Tibial artery (tissue), 4 donors: ENCODE measurements at regions not wholly inside any gene's neighbourhood (a gene's known extent, or its start where the extent isn't known, plus 50 kb on each side); places are given as distances from the start of the nearest gene placed in this dataset.

ENCODE experiments used
- DNase-seq, 2 donors: peaks; one replicate each; pipeline ENCODE4 v3.0.0-alpha.2; 2019
- H3K27ac ChIP-seq, 2 donors: fragments of 200-600 bp; sonication (generic) in 1 of 2; 1 replicate in 1 of 2; 2 replicates in 1 of 2; pipeline ENCODE4 v1.5.1; 2018 to 2019; ENCODE audit warnings: mild to moderate bottlenecking in 1 of 2
- H3K27me3 ChIP-seq, 2 donors: fragments of 200-600 bp; sonication (generic) in 1 of 2; one replicate each; pipeline versions ENCODE4 v1.5.1 to v1.6.0; 2016 to 2019
- H3K36me3 ChIP-seq, 3 donors: fragments of 200-600 bp; sonication (generic) in 2 of 3; one replicate each; pipeline ENCODE4 v1.5.1; 2016 to 2019; ENCODE audit warnings: mild to moderate bottlenecking in 2 of 3
- H3K4me1 ChIP-seq, 4 donors: fragments of 200-600 bp; sonication (generic) in 2 of 4; 1 replicate in 3 of 4; 2 replicates in 1 of 4; pipeline ENCODE4 v1.5.1; 2016 to 2019
- H3K4me3 ChIP-seq, 2 donors: fragments of 200-600 bp; sonication (generic) in 1 of 2; 1 replicate in 1 of 2; 2 replicates in 1 of 2; pipeline ENCODE4 v1.5.1; 2018 to 2019; ENCODE audit warnings: mild to moderate bottlenecking in 2 of 2
- H3K9me3 ChIP-seq, 3 donors: fragments of 200-600 bp; sonication (generic) in 1 of 3; one replicate each; pipeline ENCODE4 v1.5.1; 2016 to 2019
- intact Hi-C: fragments of 100-400 bp; cut with DNase I; formaldehyde crosslinking; loops from one replicate; pipeline ENCODE4 v1.15.0; 2023; ENCODE audit warnings: low total_unique reads
- TF ChIP-seq, protein P1 (sequence below), 2 experiments: fragments of 200-600 bp in 1 of 2; fragments of 450-650 bp in 1 of 2; IDR thresholded peaks; one replicate each; pipeline ENCODE4 v1.5.1; 2017 to 2019; ENCODE audit warnings: antibody characterized with exemption in 2 of 2, mild to moderate bottlenecking in 1 of 2, moderate library complexity in 1 of 2

DNA sequence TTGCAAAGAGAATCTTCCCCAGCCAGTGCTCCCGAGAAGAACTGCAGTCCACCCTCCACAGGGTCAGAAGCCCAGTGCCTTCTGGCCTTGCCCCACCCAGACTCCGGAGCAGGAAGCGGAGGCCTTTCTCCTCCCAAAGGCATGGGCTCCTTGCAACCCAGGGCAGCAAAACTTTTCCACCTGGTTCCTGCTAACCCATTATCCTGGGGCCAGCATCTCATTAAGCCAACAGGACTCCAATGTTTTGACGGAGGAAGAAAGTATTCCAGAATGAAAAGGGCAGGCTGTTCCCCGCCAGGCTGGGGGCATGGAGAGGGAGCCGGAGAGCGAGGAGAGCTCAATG lies 88.1 kb downstream of the RTL6 start:
- peak in 1 of 2 donors; percentile 33 for DNase-seq
- peaks cover 0 to 43% of the 10 kb centered on the region in 2 donors for H3K27me3 ChIP-seq
- H3K9me3 ChIP-seq: no peaks in the 10 kb centered on the region
- intact Hi-C loops: no loop called here
- H3K36me3 ChIP-seq: no peaks in the 10 kb centered on the region
- H3K27ac ChIP-seq: no peak overlapping the region
- TF ChIP-seq, protein P1, sequence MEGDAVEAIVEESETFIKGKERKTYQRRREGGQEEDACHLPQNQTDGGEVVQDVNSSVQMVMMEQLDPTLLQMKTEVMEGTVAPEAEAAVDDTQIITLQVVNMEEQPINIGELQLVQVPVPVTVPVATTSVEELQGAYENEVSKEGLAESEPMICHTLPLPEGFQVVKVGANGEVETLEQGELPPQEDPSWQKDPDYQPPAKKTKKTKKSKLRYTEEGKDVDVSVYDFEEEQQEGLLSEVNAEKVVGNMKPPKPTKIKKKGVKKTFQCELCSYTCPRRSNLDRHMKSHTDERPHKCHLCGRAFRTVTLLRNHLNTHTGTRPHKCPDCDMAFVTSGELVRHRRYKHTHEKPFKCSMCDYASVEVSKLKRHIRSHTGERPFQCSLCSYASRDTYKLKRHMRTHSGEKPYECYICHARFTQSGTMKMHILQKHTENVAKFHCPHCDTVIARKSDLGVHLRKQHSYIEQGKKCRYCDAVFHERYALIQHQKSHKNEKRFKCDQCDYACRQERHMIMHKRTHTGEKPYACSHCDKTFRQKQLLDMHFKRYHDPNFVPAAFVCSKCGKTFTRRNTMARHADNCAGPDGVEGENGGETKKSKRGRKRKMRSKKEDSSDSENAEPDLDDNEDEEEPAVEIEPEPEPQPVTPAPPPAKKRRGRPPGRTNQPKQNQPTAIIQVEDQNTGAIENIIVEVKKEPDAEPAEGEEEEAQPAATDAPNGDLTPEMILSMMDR (IDR thresholded peaks at IDR 0.05): no peak
- H3K4me3 ChIP-seq: no peak overlapping the region
- H3K4me1 ChIP-seq: no peaks in the 10 kb centered on the region

GRCh38 chr22:44409211-44409973 lies 88.6 kb downstream of the RTL6 start:
- Histone ChIP-seq H3K36me3 (no peaks in the 10 kb centered on the region), H3K4me1 (no peaks in the 10 kb centered on the region), H3K27ac (no peak overlapping the region), H3K4me3 (no peak overlapping the region), H3K9me3 (no peaks in the 10 kb centered on the region), H3K27me3 (peaks cover 0 to 43% of the 10 kb centered on the region in 2 donors)
- intact Hi-C loops: no loop called here
- peak in 1 of 2 donors; percentile 40 for DNase-seq
- TF ChIP-seq, protein P1 (IDR thresholded peaks at IDR 0.05): no peak

DNA sequence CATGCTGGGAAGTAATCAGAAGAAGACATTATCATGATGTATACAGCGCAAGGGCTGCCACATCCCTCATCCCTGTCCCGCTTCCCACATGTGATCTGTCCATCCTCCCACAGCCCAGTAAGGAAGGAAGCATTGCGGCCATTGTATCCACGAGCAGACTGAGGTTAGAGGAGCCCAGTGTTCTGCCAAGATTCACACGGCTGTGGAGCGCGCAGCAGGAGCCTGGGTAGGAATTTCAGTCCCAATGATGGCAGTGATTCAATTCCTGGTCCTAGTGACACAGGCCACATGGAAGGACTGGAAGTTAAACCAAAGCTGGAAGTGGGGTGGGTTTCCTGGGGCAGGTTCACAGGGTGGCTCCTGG lies 89.2 kb downstream of the RTL6 start:
- intact Hi-C loops: no loop called here
- Histone ChIP-seq H3K27ac (no peak overlapping the region), H3K36me3 (no peaks in the 10 kb centered on the region), H3K27me3 (peaks cover 0 to 43% of the 10 kb centered on the region in 2 donors), H3K4me1 (no peaks in the 10 kb centered on the region), H3K9me3 (no peaks in the 10 kb centered on the region), H3K4me3 (no peak overlapping the region)
- TF ChIP-seq, protein P1 (IDR thresholded peaks at IDR 0.05): no peak
- DNase-seq: no peak

- no peak overlapping the region for H3K27ac ChIP-seq
- H3K36me3 ChIP-seq: no peaks in the 10 kb centered on the region
- DNase-seq: peak in 1 of 2 donors; percentile 41
- TF ChIP-seq, protein P1 (IDR thresholded peaks at IDR 0.05): no peak
- no peaks in the 10 kb centered on the region for H3K9me3 ChIP-seq
- H3K4me1 ChIP-seq: no peaks in the 10 kb centered on the region
- H3K27me3 ChIP-seq: peaks cover 0 to 43% of the 10 kb centered on the region in 2 donors
- intact Hi-C loops: no loop called here
- no peak overlapping the region for H3K4me3 ChIP-seq
Observed at GRCh38 chr22:44407987-44408828, 89.8 kb downstream of the RTL6 start.

- no peak overlapping the region for H3K4me3 ChIP-seq
- DNase-seq: peak in 1 of 2 donors; percentile 50
- intact Hi-C loops: no loop called here
- no peaks in the 10 kb centered on the region for H3K9me3 ChIP-seq
- TF ChIP-seq, protein P1 (IDR thresholded peaks at IDR 0.05): no peak
- no peaks in the 10 kb centered on the region for H3K4me1 ChIP-seq
- peaks cover 0 to 44% of the 10 kb centered on the region in 2 donors for H3K27me3 ChIP-seq
- no peak overlapping the region for H3K27ac ChIP-seq
- H3K36me3 ChIP-seq: no peaks in the 10 kb centered on the region
Observed at GRCh38 chr22:44407171-44407986, 90.7 kb downstream of the RTL6 start.
